Urinary bladder (tissue), 3 donors: ENCODE measurements at regions not wholly inside any gene's neighbourhood (a gene's known extent, or its start where the extent isn't known, plus 50 kb on each side); places are given as distances from the start of the nearest gene placed in this dataset.

Source experiments
- DNase-seq: peaks from one replicate; pipeline ENCODE4 v3.0.0-alpha.2; 2015; ENCODE audit errors: extremely low spot score
- H3K27ac ChIP-seq: one replicate; pipeline ENCODE4 v1.5.1; 2013; ENCODE audit warnings: low read depth, mild to moderate bottlenecking, moderate library complexity
- H3K36me3 ChIP-seq: one replicate; pipeline ENCODE4 v1.6.1; 2013; ENCODE audit warnings: mild to moderate bottlenecking, moderate library complexity; ENCODE audit not compliant: insufficient read depth
- H3K4me1 ChIP-seq: one replicate; pipeline ENCODE4 v1.6.1; 2013; ENCODE audit warnings: mild to moderate bottlenecking, moderate library complexity; ENCODE audit not compliant: insufficient read depth
- H3K4me3 ChIP-seq: one replicate; pipeline ENCODE4 v1.5.1; 2013; ENCODE audit warnings: low read depth, low read length
- WGBS: extraction: QIAGEN DNeasy Blood & Tissue Kit; methylation state at CpG from one replicate; pipeline ENCODE4 v1.1.7; 2013; 5-methylcytosine and 5-hydroxymethylcytosine counted together
- donor health status: healthy with polysubstance abuse.
- donor health status: healthy.

GRCh38 chr1:14220324-14220723, 378.2 kb upstream of the KAZN start:
- no peak overlapping the region for H3K27ac ChIP-seq
- WGBS = 40% methylated on average over 4 of the region's 4 CpGs

GRCh38 chr1:14220811-14221210, 377.7 kb upstream of the KAZN start:
- 88% methylated on average over 2 of the region's 2 CpGs for WGBS
- no peak overlapping the region for H3K4me3 ChIP-seq
- no peak for DNase-seq
- no peaks in the 10 kb centered on the region for H3K4me1 ChIP-seq
- H3K27ac ChIP-seq = no peak overlapping the region
- no peaks in the 10 kb centered on the region for H3K36me3 ChIP-seq

More at GRCh38 chr1:14220324-14220723, 378.2 kb upstream of the KAZN start:
- Histone ChIP-seq H3K4me1 (no peaks in the 10 kb centered on the region), H3K36me3 (no peaks in the 10 kb centered on the region), H3K4me3 (no peak overlapping the region)
- DNase-seq = no peak

GRCh38 chr1:14222086-14222485, 376.4 kb upstream of the KAZN start:
- Histone ChIP-seq H3K36me3 (no peaks in the 10 kb centered on the region), H3K27ac (no peak overlapping the region)
- DNase-seq = no peak

GRCh38 chr1:14228677-14229076, 369.8 kb upstream of the KAZN start:
- no peak for DNase-seq
- 85% methylated on average over 1 of the region's 1 CpG for WGBS

More at GRCh38 chr1:14222086-14222485, 376.4 kb upstream of the KAZN start:
- 35% methylated on average over 6 of the region's 6 CpGs for WGBS
- no peak overlapping the region for H3K4me3 ChIP-seq
- no peaks in the 10 kb centered on the region for H3K4me1 ChIP-seq

GRCh38 chr1:14233510-14233909, 365.0 kb upstream of the KAZN start:
- Histone ChIP-seq H3K27ac (no peak overlapping the region), H3K4me3 (no peak overlapping the region), H3K36me3 (no peaks in the 10 kb centered on the region), H3K4me1 (no peaks in the 10 kb centered on the region)
- WGBS = 84% methylated on average over 2 of the region's 2 CpGs
- no peak for DNase-seq

More at GRCh38 chr1:14228677-14229076, 369.8 kb upstream of the KAZN start:
- Histone ChIP-seq H3K36me3 (no peaks in the 10 kb centered on the region), H3K4me1 (no peaks in the 10 kb centered on the region), H3K4me3 (no peak overlapping the region), H3K27ac (no peak overlapping the region)

- Histone ChIP-seq H3K27ac (no peak overlapping the region), H3K36me3 (no peaks in the 10 kb centered on the region), H3K4me3 (no peak overlapping the region), H3K4me1 (no peaks in the 10 kb centered on the region)
- DNase-seq = no peak
- WGBS = 93% methylated on average over 2 of the region's 2 CpGs
Observed at GRCh38 chr1:14236097-14236496, 362.4 kb upstream of the KAZN start.

- 66% methylated on average over 9 of the region's 9 CpGs for WGBS
- DNase-seq = no peak
- Histone ChIP-seq H3K4me1 (no peaks in the 10 kb centered on the region), H3K36me3 (no peaks in the 10 kb centered on the region), H3K4me3 (no peak overlapping the region), H3K27ac (no peak overlapping the region)
Observed at GRCh38 chr1:14238472-14239307, 359.8 kb upstream of the KAZN start.

- H3K36me3 ChIP-seq = no peaks in the 10 kb centered on the region
- H3K4me3 ChIP-seq = no peak overlapping the region
- no peaks in the 10 kb centered on the region for H3K4me1 ChIP-seq
- 90% methylated on average over 3 of the region's 3 CpGs for WGBS
- no peak overlapping the region for H3K27ac ChIP-seq
- no peak for DNase-seq
Observed at GRCh38 chr1:14240265-14240664, 358.2 kb upstream of the KAZN start.

- no peak for DNase-seq
- WGBS = 42% methylated on average over 3 of the region's 3 CpGs
- no peak overlapping the region for H3K27ac ChIP-seq
- H3K4me3 ChIP-seq = no peak overlapping the region
- no peaks in the 10 kb centered on the region for H3K36me3 ChIP-seq
- no peaks in the 10 kb centered on the region for H3K4me1 ChIP-seq
Observed at GRCh38 chr1:14242123-14242522, 356.4 kb upstream of the KAZN start.

- H3K4me3 ChIP-seq = no peak overlapping the region
- 83% methylated on average over 8 of the region's 8 CpGs for WGBS
- H3K4me1 ChIP-seq = no peaks in the 10 kb centered on the region
- H3K27ac ChIP-seq = no peak overlapping the region
- DNase-seq = no peak
- no peaks in the 10 kb centered on the region for H3K36me3 ChIP-seq
Observed at GRCh38 chr1:14242870-14243269, 355.6 kb upstream of the KAZN start.

- H3K36me3 ChIP-seq = no peaks in the 10 kb centered on the region
- H3K27ac ChIP-seq = no peak overlapping the region
- H3K4me3 ChIP-seq = no peak overlapping the region
- WGBS = 90% methylated on average over 2 of the region's 2 CpGs
- no peak for DNase-seq
- no peaks in the 10 kb centered on the region for H3K4me1 ChIP-seq
Observed at GRCh38 chr1:14245954-14246353, 352.5 kb upstream of the KAZN start.

- no peak for DNase-seq
- Histone ChIP-seq H3K27ac (no peak overlapping the region), H3K4me3 (no peak overlapping the region), H3K4me1 (no peaks in the 10 kb centered on the region), H3K36me3 (no peaks in the 10 kb centered on the region)
- WGBS = 52% methylated on average over 5 of the region's 5 CpGs
Observed at GRCh38 chr1:14246471-14246870, 352.0 kb upstream of the KAZN start.

- 77% methylated on average over 6 of the region's 6 CpGs for whole genome bisulfite sequencing
- Histone ChIP-seq H3K4me3 (no peak overlapping the region), H3K36me3 (no peaks in the 10 kb centered on the region), H3K27ac (no peak overlapping the region), H3K4me1 (no peaks in the 10 kb centered on the region)
- DNase-seq = no peak
Observed at GRCh38 chr1:14247666-14248065, 350.8 kb upstream of the KAZN start.

GRCh38 chr1:14251871-14252270, 346.6 kb upstream of the KAZN start:
- no peak overlapping the region for H3K4me3 ChIP-seq
- DNase-seq = no peak

More at GRCh38 chr1:14251871-14252270, 346.6 kb upstream of the KAZN start:
- Histone ChIP-seq H3K27ac (no peak overlapping the region), H3K36me3 (no peaks in the 10 kb centered on the region), H3K4me1 (no peaks in the 10 kb centered on the region)
- WGBS = 74% methylated on average over 2 of the region's 2 CpGs
